Fibroblast of skin of left biceps (primary cell): ENCODE measurements at regions not wholly inside any gene's neighbourhood (a gene's known extent, or its start where the extent isn't known, plus 50 kb on each side); places are given as distances from the start of the nearest gene placed in this dataset.
A peak's percentile ranks its signal among the peaks of the same experiment; 100 is the strongest.

Experiments used
- DNase-seq, 2 experiments: peaks; one replicate each; pipeline ENCODE4 v3.0.0-alpha.2; 2013; ENCODE audit warnings: low read depth in 2 of 2

DNA sequence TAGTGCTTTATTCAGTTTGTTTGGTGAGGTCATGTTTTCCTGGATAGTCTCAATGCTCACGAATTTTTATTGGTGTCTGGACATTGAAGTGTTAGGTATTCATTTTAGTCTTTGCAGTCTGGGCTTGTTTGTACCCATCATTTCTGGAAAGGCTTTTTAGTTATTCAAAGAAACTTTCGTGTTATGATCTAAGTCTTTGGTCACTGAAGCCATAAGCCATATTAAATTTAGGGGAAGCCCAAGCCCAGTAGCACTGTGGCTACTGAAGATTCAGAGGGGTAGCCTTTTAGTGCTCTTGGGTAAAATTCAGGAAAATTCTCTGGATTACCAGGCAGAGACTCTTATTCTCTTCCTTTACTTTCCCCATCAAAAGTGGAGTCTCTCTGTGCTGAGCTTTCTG, 56.2 kb upstream of the PEX5L start:
- no peak for DNase-seq

DNA sequence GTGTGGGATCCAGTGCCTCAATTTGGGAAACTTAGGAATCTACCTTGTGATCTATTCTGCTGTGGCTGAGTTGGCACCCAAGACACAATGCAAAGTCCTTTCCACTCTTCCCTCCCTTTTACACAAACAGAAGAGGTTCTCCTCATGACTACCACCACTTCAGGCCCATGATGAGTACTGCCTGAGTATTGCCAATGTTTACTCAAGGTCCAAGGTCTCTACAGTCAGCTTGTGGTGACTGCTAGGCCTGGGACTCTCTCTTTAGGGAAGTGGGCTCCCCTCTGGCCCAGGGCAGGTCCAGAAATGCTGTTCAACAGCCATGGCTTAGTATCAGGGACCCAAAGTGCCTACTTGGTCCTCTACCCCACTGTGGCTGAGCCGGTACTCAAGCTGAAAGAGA, 56.8 kb upstream of the PEX5L start:
- DNase-seq: no peak

DNA sequence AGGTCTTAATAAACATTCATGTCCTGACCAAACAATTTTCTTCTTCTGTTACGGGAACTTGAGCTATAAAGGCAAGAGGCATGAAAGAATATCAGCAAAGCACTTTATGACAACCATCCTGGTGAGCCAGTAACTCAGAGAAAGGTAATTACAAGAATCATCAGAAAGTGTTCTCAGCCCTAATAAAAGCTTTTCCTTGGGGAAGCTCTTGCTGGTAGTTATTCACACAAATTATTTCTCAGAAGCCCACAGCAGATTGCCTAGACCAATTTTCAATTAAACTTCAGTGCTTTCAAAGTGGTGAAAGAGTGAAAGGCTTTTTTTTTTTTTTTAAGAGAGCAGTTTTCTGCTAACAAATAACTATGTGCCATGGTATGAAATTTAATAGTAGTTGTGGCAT, 60.9 kb upstream of the PEX5L start:
- DNase-seq: no peak

DNA sequence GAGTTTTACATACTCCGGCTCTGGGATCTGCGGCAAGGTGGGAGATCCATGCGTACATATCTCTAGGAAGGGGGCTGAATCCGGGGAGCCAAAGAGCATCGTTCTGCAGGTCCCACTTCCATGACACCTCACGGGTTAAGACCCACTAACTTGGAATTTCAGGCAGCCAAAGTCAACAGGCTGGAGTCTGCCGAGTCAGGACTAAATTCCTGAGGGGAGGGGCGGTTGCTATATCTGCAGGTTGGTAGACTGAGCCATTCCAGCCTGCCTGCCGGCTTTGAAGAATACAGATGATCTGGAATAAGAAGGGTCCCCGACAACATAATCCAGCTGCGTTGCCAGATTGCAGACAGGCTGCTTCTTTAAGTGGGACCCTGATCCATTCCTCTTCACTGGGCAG, 65.4 kb upstream of the PEX5L start:
- no peak for DNase-seq

DNA sequence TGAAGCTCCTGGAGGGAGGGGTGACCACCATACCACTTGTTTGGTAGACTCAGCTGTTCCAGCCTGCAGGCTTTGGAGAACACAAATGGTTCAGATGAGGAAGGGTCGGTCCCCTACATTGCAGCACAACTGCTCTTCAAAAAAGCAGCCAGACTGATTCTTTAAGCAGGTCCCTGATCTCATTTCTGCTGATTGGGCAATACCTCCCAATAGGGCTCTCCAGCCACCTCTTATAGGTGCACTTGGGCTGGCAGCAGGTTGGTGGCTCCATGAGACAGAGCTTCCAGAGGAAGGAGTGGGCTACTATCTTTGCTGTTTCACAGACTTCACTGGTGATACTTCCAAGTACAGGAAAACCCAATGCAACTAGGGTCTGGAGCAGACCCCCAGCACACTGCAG, 65.9 kb upstream of the PEX5L start:
- DNase-seq: no peak

DNA sequence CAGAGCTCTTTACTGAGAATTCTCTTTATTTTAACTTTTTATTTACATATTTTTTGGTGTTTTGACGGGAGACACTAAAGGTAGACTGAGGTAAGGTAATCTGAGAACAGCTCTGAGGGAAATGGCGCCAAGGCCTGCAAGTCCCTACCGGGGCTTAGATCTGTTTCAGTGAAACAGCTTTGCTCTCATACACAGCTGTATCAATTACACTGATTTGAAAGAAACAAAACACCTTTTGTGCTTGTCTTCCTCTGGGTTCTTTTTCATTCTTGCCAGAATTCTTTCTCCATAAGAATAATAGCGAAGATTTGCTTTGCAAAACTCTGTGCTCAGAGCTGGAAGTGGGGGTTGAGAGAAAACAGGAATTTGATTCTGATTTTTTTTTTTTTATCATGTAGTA, 79.5 kb upstream of the PEX5L start:
- DNase-seq: no peak

DNA sequence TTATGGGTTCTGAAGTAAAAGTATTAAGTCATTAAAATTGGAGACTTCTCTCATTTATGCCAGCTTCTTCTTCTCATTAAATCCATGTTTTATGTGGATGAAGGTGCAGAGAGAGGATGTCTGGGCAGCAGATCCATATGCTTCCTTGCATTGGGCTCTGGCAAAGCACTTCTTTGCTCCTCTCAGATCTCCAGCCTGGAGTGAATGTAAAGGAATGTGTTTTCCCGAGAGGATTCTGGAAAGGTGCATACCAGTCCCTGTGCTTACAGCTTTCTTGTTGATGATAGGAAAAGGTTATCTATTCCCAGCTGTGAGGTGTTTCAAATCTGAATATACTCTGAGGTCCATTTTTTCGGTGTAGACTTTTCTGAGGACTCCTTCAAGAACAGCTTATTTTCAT, 79.9 kb upstream of the PEX5L start:
- DNase-seq: no peak

DNA sequence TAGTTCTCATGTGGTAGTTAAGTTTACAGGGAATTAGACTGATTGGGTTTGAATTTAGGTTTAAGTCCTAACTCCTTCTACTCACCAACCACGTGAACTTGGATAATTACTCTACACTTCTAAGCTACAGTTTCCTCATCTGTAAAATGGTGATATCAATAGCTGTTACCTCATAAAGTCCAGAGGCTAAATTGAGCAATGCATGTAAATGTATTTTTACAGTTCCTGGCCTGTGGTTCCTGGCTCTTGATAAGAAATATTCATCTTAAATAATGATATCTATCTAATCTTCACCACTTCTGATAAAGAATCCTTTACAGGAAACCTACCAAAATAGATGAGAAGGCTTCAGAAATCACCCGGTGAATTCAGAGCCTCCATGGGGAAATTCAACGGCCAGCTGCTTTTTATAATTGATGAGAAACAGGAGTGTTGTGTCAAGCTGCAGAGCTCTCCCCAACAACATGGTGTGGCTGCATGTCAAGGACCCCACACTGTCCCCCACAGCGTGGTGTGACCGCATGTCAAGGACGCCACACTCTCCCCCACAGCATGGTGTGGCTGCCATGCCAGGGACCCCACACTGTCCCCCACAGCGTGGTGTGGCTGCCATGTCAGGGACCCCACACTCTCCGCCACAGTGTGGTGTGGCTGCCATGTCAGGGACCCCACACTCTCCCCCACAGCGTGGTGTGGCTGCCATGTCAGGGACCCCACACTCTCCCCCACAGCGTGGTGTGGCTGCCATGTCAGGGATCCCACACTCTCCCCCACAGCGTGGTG, 80.8 kb upstream of the PEX5L start:
- DNase-seq: no peak

DNA sequence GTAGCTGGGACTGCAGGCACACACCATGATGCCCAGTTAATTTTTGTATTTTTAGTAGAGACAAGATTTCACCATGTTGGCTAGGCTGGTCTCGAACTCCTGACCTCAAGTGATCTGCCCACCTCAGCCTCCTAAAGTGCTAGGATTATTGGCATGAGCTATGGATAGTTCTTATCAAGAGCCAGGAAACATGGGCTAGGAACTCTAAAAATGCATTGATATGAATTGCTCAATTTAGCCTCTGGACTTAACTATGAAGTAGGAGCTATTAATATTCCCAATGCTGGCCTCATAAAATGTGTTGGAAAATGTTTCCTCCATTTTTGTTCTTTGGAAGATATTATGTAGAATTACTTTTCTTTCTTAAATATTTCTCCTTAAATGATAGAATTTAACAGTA, 82.8 kb upstream of the PEX5L start:
- DNase-seq: no peak

DNA sequence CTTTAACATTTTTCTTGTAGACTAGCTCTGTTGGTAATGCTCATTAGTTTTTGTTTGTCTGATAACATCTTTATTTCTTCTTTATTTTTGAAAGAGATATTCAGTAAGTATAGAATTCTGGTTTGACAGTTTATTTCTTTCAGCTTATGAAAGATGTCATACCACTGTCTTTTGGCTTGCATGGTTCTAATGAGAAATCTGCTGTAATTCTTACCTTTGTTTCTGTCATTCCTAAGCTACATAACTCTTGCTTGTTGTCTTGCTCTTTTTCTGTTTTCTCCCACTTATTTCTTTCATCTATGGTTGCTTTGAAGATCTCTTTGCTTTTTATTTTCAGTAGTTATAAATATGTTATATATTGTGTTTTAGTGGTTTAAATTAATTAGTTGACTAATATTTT, 87.2 kb upstream of the PEX5L start:
- DNase-seq: no peak

DNA sequence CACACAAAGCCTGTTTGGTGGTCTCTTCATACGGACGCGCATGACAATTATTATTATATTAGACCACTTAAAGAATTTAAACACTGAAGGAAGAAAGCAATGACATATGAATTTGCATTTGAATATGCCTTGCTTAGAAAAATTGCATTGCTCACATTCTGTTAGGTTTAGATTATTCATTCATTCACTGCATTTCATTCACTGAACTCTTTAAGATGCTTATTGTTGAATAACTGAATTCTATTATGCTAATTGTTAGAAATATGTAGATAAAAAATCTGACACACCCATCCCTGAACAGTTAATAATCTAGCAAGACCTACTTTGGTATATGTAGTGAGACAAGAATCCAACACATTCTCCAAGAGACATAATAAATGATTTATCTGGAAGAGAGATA, 94.4 kb upstream of the PEX5L start:
- no peak for DNase-seq

DNA sequence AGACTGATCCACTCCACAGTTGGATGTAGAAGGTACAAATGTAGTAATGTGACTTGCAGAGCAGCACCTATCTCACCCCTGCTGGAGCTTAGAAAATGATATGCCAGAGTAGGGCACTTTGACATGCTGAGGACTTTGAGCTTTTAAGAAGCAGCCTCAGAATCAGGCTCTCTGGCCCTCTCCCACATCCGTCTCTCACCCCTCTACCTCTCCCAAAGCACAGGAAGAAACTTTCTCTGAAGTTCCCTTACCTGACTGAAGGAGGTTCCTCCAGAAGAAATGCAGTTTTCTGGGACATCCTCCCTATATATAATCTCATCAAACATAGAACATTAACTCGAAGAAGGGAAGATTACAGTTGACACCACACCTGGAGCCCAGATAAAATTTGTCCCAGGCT, 98.4 kb upstream of the PEX5L start:
- DNase-seq: no peak

DNA sequence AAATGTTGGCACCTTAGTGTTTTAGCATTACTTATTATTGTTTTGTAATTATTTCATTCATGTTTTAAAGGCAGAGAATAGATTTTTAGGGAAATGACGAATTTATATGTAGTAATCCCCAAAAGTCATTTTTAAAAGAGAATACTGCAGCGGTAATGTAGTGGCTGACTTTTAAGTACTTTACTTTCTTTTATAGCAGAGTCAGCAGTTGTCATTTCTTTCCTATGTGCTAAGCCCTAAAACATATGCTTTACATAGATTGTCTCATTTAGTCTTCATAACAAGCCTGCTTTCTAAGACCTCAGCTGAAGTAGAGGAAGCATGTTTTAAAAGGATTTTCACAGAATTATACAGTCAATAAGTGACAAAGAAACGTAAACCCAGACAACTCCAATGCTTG, 102.1 kb upstream of the PEX5L start:
- no peak for DNase-seq

DNA sequence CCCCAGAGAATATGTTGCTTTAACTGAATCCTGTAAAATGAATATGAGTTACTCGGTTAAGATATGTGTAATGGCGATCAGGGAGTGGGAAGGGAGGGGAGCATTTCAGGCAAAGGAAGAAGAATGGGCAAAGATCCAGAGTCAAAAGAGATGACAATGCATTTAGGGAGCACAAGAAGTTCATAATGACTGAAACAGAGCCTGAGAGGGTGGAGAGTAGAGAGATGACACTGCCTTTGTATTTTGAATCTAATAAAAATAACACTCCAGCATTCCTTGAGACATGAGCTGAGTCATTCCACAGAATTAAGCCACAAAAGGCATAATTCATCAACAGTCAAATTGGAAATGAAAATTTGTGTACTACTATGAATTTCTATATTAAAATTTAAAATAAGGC, 105.3 kb upstream of the PEX5L start:
- peak in 1 of 2 experiments; percentile 2 for DNase-seq

DNA sequence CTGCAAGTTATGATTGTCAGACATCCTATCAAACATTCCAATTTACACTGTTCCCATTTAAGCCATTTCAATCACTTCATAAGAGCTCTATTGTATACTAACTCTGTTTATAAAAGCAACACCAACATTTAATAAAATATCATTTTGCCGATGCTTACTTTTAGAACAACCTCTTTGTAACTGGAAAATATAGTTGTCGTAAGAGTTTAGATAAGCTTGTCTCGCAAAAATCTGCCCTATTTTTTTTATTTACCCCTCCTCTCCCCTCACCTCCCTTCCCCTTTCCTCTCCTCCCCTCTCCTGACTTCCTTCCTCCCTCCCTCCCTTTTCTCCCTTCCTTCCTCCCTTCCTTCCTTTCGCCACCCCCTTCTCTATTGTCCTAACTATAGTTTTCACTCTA, 105.7 kb upstream of the PEX5L start:
- no peak for DNase-seq

DNA sequence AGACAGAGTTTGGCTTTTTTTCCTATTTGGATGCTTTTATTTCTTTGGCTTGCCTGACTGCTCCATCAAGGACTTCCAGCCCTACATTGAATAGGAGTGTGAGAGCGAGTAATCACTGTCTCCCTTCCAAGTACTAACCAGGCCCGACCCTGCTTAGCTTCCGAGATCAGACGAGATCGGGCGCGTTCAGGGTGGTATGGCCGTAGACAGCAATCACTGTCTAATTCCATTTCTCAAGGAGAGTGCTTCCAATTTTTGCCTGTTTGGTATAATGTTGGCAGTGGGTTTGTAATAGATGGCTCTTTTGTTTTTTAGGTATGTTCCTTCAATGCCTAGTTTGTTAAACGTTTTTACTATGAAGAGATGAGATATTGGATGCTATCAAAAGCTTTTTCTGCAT, 125.0 kb upstream of the PEX5L start:
- no peak for DNase-seq

DNA sequence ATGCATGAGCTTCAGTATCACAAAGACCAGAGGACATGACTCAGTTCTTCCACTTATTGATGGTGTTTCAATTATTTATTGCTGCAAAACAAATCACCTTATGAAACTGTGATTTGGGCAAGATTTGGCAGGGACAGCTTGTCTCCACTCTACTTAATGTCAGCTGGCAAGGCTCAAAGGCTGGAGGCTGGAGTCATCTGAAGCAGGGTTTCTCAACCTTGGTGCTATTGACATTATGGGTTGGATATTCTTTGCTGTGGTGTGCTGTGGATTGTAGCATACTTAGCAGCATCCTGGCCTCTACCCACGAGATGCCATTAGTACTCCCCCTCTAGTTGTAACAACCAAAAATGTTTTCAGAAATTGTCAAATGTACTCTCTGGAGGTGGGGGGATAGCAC, 138.8 kb upstream of the PEX5L start:
- DNase-seq: no peak

DNA sequence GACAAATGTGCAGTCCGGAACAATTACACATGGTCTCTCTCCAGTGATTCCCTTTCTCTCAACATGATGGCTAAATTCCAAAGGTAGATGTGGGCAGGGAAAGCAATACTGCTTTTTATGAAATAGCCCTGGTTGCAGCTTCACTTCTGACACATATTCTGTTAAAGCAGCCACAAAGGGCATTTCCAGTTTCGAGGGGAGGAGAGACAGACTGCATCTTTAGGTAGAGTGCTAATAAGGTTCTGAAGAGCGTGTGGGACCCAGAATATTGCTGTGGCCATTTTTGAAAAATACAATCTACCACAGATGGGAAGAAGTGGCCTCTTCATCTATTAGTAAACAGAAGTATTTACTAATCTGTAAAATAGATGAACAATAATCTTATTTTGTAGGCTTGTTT, 139.3 kb upstream of the PEX5L start:
- DNase-seq: no peak

DNA sequence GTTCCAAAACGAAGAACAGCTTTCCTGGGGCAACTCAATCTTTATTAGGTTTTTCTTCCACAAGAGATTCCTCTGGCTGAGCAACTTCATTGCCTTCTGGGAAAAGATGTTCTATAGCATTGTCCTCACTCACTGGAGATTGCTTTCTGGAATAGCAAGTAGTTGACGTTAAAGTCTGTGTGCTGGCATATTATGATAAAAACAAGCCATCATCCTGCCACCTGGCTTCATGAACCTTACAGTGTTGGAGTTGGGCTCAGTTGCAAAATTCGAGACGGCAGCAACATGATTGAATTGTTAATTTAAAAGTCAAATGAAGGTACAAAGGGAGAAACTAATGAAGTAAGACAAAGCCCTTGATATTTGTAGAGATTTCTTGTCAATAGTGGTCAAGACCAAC, 140.5 kb upstream of the PEX5L start:
- DNase-seq: no peak

DNA sequence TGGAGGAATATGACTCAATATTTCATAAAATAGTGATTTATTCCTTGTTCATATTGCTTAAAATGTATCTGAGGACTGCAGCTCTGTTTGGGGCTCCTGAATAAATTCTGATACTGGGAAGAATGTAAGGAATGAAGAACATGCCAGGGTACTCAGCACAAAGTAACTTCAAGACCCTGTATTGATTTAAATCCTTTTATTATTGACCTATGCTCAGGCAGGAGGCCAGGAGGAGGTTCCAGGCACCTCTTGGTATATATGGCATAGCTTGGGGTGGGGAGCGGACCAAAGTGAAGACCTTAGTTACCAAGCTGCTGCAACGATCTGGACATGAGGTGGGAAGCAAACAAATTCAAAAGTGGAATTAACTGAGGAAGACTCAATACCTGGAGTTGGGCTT, 142.8 kb upstream of the PEX5L start:
- DNase-seq: no peak

DNA sequence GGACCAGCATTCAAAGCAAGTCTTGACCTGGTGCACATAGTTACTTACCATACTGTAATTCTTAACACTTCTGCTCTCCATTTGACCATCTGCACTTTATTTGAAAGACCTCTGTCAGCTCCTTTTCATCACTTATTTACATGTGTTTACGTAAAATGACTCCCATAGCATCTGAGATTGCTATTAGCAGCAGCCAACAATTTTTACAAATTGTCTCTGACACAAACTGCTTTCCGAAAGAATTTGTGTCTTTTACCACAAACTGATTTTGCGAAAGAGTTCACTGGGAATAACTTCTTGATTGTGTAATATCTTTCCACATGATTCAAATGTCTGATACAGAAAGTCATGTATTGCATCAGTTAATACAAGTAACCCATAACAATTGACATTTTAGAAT, 144.1 kb upstream of the PEX5L start:
- DNase-seq: peak; percentile 90 to 94

DNA sequence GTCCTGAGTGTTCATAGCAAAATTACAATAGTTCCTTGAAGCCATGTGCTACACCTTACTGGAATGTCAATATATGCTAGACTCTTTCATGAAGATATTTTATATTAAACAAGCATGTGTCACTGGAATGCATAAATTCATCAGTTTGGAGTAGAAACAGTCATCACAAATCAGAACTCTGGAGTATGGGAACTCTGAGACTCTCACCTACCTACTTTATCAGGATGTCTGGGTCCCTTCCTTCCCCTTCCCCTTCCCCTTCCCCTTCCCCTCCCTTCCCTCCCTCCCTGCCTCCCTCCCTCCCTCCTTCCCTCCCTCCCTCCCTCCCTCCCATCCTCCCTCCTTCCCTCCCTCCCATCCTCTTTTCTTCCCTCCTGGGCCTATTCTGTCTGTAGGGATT, 144.7 kb upstream of the PEX5L start:
- DNase-seq: no peak

DNA sequence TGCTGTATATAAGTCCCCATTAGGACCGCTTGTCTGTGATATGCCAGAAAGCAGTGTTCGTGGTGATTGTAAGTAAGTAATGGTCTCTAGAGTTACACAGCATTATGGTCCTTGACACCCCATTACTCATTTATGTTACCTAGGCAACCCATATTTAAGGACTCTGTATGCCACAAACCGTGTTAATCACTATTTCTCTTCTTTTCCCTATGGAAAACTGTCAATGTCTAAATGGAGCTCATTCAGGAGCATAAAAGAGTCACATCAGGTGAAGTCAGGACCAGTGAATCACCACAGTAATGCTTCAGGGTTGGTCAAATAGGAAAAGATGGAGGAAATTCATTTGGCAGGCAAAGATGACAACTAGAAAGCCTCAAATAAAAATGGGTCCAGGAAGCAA, 146.6 kb upstream of the PEX5L start:
- DNase-seq: no peak

DNA sequence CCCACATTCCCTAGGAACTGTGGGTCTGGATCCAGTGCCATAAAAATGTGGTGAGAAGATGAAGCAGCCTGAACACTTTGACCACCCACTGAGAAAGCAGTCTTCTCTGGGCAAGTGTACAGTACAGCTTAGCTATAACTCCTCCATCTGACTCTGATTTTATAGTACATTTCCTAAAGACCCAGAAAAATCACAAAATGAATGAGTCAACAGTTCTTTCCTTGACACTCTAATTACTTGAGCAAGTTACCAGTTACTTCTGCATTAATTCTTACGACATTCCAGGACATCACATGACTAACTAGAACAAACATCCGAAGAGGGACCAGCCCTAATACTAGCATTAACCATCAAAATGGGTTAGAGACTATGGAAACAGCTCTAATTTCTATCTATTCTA, 148.1 kb upstream of the PEX5L start:
- peak; percentile 88 to 90 for DNase-seq
